Activated CD8-positive, alpha-beta memory T cell treated with anti-CD3 and anti-CD28 coated beads, Interleukin-2, amount 50 U/mL, for 24 hours (primary cell): ENCODE measurements at regions not wholly inside any gene's neighbourhood (a gene's known extent, or its start where the extent isn't known, plus 50 kb on each side); places are given as distances from the start of the nearest gene placed in this dataset.

Experiments
- DNase-seq: peaks from one replicate; pipeline ENCODE4 v3.0.0-alpha.2; 2020; ENCODE audit errors: extremely low read depth

GRCh38 chr2:147468349-147468748 is 376.5 kb upstream of the ACVR2A start:
- no peak for DNase-seq

GRCh38 chr2:147467441-147467840 is 377.4 kb upstream of the ACVR2A start:
- no peak for DNase-seq

GRCh38 chr2:147464737-147465357 is 380.0 kb upstream of the ACVR2A start:
- no peak for DNase-seq

GRCh38 chr2:147463881-147464520 is 380.8 kb upstream of the ACVR2A start:
- no peak for DNase-seq

GRCh38 chr2:147460155-147460554 is 384.7 kb upstream of the ACVR2A start:
- no peak for DNase-seq

GRCh38 chr2:147456779-147457178 is 388.1 kb upstream of the ACVR2A start:
- no peak for DNase-seq

- no peak for DNase-seq
These were observed 392.8 kb upstream of the ACVR2A start for GRCh38 chr2:147451902-147452515.

GRCh38 chr2:147450661-147451510 is 393.9 kb upstream of the ACVR2A start:
- no peak for DNase-seq

- DNase-seq = no peak
These were observed 395.4 kb upstream of the ACVR2A start for GRCh38 chr2:147449323-147449991.

GRCh38 chr2:147442816-147443215 is 402.0 kb upstream of the ACVR2A start:
- DNase-seq = no peak

GRCh38 chr2:147441182-147441581 is 403.6 kb upstream of the ACVR2A start:
- no peak for DNase-seq

- no peak for DNase-seq
These were observed 404.1 kb upstream of the ACVR2A start for GRCh38 chr2:147440734-147441133.

- DNase-seq = no peak
These were observed 404.8 kb upstream of the ACVR2A start for GRCh38 chr2:147439986-147440385.

GRCh38 chr2:147438882-147439281 is 405.9 kb upstream of the ACVR2A start:
- no peak for DNase-seq

- DNase-seq = no peak
These were observed 411.0 kb upstream of the ACVR2A start for GRCh38 chr2:147433822-147434221.

GRCh38 chr2:147430408-147430807 is 414.4 kb upstream of the ACVR2A start:
- DNase-seq = no peak

GRCh38 chr2:147428120-147428747 is 416.6 kb upstream of the ACVR2A start:
- no peak for DNase-seq

GRCh38 chr2:147425437-147426029 is 419.3 kb upstream of the ACVR2A start:
- DNase-seq = no peak

- no peak for DNase-seq
These were observed 420.1 kb upstream of the ACVR2A start for GRCh38 chr2:147424766-147425165.

GRCh38 chr2:147420947-147421675 is 423.7 kb upstream of the ACVR2A start:
- DNase-seq = no peak
